H1 (cell line): ENCODE measurements at regions not wholly inside any gene's neighbourhood (a gene's known extent, or its start where the extent isn't known, plus 50 kb on each side); places are given as distances from the start of the nearest gene placed in this dataset.

Experiments
- BACH1 ChIP-seq: IDR thresholded peaks from 2 replicates; pipeline ENCODE4 v1.6.1; 2012; ENCODE audit warnings: low read length, improper control_type of control experiment
- EP300 ChIP-seq, 2 experiments: IDR thresholded peaks; 1 replicate in 1 of 2; 2 replicates in 1 of 2; pipeline ENCODE4 v1.6.1; 2011 to 2012; ENCODE audit warnings: low read depth in 2 of 2, low read length in 2 of 2, mild to moderate bottlenecking in 2 of 2, borderline replicate concordance in 1 of 2, inconsistent platforms in 1 of 2, moderate library complexity in 1 of 2
- SIX5 ChIP-seq: IDR thresholded peaks from 2 replicates; pipeline ENCODE4 v1.6.1; 2011; ENCODE audit warnings: mild to moderate bottlenecking, low read depth, low read length
- TCF12 ChIP-seq: IDR thresholded peaks from 2 replicates; pipeline ENCODE4 v1.6.1; 2011; ENCODE audit warnings: low read depth, mild to moderate bottlenecking, low read length
- TF ChIP-seq, protein P1 (sequence below): fragments of 300-600 bp; sonication (generic); IDR thresholded peaks from 2 replicates; pipeline ENCODE4 v1.7.1; 2012; ENCODE audit warnings: low read length, moderate library complexity, mild to moderate bottlenecking, inconsistent platforms; ENCODE audit not compliant: insufficient replicate concordance

- TF ChIP-seq, protein P1, sequence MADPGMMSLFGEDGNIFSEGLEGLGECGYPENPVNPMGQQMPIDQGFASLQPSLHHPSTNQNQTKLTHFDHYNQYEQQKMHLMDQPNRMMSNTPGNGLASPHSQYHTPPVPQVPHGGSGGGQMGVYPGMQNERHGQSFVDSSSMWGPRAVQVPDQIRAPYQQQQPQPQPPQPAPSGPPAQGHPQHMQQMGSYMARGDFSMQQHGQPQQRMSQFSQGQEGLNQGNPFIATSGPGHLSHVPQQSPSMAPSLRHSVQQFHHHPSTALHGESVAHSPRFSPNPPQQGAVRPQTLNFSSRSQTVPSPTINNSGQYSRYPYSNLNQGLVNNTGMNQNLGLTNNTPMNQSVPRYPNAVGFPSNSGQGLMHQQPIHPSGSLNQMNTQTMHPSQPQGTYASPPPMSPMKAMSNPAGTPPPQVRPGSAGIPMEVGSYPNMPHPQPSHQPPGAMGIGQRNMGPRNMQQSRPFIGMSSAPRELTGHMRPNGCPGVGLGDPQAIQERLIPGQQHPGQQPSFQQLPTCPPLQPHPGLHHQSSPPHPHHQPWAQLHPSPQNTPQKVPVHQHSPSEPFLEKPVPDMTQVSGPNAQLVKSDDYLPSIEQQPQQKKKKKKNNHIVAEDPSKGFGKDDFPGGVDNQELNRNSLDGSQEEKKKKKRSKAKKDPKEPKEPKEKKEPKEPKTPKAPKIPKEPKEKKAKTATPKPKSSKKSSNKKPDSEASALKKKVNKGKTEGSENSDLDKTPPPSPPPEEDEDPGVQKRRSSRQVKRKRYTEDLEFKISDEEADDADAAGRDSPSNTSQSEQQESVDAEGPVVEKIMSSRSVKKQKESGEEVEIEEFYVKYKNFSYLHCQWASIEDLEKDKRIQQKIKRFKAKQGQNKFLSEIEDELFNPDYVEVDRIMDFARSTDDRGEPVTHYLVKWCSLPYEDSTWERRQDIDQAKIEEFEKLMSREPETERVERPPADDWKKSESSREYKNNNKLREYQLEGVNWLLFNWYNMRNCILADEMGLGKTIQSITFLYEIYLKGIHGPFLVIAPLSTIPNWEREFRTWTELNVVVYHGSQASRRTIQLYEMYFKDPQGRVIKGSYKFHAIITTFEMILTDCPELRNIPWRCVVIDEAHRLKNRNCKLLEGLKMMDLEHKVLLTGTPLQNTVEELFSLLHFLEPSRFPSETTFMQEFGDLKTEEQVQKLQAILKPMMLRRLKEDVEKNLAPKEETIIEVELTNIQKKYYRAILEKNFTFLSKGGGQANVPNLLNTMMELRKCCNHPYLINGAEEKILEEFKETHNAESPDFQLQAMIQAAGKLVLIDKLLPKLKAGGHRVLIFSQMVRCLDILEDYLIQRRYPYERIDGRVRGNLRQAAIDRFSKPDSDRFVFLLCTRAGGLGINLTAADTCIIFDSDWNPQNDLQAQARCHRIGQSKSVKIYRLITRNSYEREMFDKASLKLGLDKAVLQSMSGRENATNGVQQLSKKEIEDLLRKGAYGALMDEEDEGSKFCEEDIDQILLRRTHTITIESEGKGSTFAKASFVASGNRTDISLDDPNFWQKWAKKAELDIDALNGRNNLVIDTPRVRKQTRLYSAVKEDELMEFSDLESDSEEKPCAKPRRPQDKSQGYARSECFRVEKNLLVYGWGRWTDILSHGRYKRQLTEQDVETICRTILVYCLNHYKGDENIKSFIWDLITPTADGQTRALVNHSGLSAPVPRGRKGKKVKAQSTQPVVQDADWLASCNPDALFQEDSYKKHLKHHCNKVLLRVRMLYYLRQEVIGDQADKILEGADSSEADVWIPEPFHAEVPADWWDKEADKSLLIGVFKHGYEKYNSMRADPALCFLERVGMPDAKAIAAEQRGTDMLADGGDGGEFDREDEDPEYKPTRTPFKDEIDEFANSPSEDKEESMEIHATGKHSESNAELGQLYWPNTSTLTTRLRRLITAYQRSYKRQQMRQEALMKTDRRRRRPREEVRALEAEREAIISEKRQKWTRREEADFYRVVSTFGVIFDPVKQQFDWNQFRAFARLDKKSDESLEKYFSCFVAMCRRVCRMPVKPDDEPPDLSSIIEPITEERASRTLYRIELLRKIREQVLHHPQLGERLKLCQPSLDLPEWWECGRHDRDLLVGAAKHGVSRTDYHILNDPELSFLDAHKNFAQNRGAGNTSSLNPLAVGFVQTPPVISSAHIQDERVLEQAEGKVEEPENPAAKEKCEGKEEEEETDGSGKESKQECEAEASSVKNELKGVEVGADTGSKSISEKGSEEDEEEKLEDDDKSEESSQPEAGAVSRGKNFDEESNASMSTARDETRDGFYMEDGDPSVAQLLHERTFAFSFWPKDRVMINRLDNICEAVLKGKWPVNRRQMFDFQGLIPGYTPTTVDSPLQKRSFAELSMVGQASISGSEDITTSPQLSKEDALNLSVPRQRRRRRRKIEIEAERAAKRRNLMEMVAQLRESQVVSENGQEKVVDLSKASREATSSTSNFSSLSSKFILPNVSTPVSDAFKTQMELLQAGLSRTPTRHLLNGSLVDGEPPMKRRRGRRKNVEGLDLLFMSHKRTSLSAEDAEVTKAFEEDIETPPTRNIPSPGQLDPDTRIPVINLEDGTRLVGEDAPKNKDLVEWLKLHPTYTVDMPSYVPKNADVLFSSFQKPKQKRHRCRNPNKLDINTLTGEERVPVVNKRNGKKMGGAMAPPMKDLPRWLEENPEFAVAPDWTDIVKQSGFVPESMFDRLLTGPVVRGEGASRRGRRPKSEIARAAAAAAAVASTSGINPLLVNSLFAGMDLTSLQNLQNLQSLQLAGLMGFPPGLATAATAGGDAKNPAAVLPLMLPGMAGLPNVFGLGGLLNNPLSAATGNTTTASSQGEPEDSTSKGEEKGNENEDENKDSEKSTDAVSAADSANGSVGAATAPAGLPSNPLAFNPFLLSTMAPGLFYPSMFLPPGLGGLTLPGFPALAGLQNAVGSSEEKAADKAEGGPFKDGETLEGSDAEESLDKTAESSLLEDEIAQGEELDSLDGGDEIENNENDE, result no peak
- no peak for TF ChIP-seq SIX5
- no peak for TF ChIP-seq EP300 (IDR thresholded peaks at IDR 0.05; ENCODE audit: borderline replicate concordance in 1 of 2, low read depth in 2 of 2, low read length in 2 of 2)
- TF ChIP-seq BACH1, result no peak
- TF ChIP-seq TCF12, result no peak
These were observed 856.1 kb downstream of the TECRL start (continued) for GRCh38 chr4:63553123-63553522.
